ENCODE measurements at regions not wholly inside any gene's neighbourhood (a gene's known extent, or its start where the extent isn't known, plus 50 kb on each side); places are given as distances from the start of the nearest gene placed in this dataset.

DNA sequence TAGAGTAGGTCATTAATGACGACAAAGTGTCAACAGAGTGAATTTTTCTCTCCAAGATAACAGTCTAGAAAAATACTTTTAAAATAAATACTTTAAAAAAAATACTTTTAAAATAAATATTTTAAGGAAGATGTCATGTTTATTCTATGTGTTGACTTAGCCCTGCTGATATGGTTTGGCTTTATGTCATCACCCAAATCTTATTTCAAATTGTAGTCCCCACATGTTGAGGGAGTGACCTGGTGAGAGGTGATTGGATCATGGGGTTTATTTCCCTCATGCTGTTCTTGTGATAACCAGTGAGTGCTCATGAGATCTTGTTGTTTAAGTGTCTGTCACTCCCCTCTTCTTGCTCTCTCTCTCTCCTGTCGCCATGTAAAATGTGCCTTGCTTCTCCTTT lies 754.9 kb upstream of the SLIT2 start:
- TF ChIP-seq, protein P1, sequence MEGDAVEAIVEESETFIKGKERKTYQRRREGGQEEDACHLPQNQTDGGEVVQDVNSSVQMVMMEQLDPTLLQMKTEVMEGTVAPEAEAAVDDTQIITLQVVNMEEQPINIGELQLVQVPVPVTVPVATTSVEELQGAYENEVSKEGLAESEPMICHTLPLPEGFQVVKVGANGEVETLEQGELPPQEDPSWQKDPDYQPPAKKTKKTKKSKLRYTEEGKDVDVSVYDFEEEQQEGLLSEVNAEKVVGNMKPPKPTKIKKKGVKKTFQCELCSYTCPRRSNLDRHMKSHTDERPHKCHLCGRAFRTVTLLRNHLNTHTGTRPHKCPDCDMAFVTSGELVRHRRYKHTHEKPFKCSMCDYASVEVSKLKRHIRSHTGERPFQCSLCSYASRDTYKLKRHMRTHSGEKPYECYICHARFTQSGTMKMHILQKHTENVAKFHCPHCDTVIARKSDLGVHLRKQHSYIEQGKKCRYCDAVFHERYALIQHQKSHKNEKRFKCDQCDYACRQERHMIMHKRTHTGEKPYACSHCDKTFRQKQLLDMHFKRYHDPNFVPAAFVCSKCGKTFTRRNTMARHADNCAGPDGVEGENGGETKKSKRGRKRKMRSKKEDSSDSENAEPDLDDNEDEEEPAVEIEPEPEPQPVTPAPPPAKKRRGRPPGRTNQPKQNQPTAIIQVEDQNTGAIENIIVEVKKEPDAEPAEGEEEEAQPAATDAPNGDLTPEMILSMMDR (IDR thresholded peaks at IDR 0.05): no peak
- no peak for TF ChIP-seq POLR2A (IDR thresholded peaks at IDR 0.05)

All from esophagus squamous epithelium (tissue), 4 donors.